Caco-2 (cell line): ENCODE measurements at regions not wholly inside any gene's neighbourhood (a gene's known extent, or its start where the extent isn't known, plus 50 kb on each side); places are given as distances from the start of the nearest gene placed in this dataset.

Experiments
- BruUV-seq: library from RNA; stranded (reverse); fragments of 400-500 nt; replicated peaks from 2 replicates; lab custom pipeline; 2021; lab: Mats Ljungman, UMichigan
- CTCF ChIA-PET: fragments of 300-600 bp; sonication (Branson Sonifier 250); formaldehyde crosslinking; loops from one replicate; lab custom pipeline; 2022; ENCODE audit warnings: antibody characterized with exemption; lab: Charles Lee
- POLR2A ChIA-PET: fragments of 300-600 bp; sonication (Branson Sonifier 250); formaldehyde crosslinking; loops from one replicate; lab custom pipeline; 2022; ENCODE audit warnings: antibody characterized with exemption; lab: Charles Lee
- DNase-seq, 2 experiments: peaks; one replicate each; pipeline versions ENCODE4 v3.0.0 to v3.0.0-alpha.2; 2020 to 2022
- H3K27me3 ChIP-seq: replicated peaks from 2 replicates; pipeline ENCODE4 v1.6.0; 2011; ENCODE audit warnings: low read length; ENCODE audit not compliant: control insufficient read depth, insufficient read depth
- H3K36me3 ChIP-seq: 2 replicates; pipeline ENCODE4 v1.5.1; 2011; ENCODE audit warnings: low read length; ENCODE audit not compliant: control insufficient read depth, insufficient read depth
- H3K4me1 ChIP-seq: fragments of 250-450 bp; sonication (Bioruptor Pico); 2 replicates; pipeline ENCODE4 v1.5.1; 2020; ENCODE audit warnings: mild to moderate bottlenecking
- H3K4me3 ChIP-seq: 2 replicates; pipeline ENCODE4 v1.5.1; 2011; ENCODE audit warnings: low read depth, mild to moderate bottlenecking, control low read depth, low read length
- H3K9me3 ChIP-seq: fragments of 250-450 bp; sonication (Bioruptor Pico); 2 replicates; pipeline ENCODE4 v1.5.1; 2020; ENCODE audit warnings: mild to moderate bottlenecking, moderate library complexity
- H3K27ac Mint-ChIP-seq: one replicate; pipeline ENCODE4 v1.8.0; 2022; ENCODE audit warnings: mixed read lengths; ENCODE audit not compliant: unreplicated experiment
- H3K27me3 Mint-ChIP-seq: one replicate; pipeline ENCODE4 v1.8.0; 2022; ENCODE audit warnings: mixed read lengths; ENCODE audit not compliant: insufficient read depth, unreplicated experiment
- H3K36me3 Mint-ChIP-seq: one replicate; pipeline ENCODE4 v1.8.0; 2022; ENCODE audit warnings: mild to moderate bottlenecking, mixed read lengths; ENCODE audit not compliant: insufficient read depth, unreplicated experiment
- H3K4me1 Mint-ChIP-seq: one replicate; pipeline ENCODE4 v1.8.0; 2022; ENCODE audit warnings: low read depth, mixed read lengths; ENCODE audit not compliant: unreplicated experiment
- H3K4me3 Mint-ChIP-seq: one replicate; pipeline ENCODE4 v1.8.0; 2022; ENCODE audit warnings: mild to moderate bottlenecking, moderate library complexity, mixed read lengths; ENCODE audit not compliant: unreplicated experiment
- H3K9me3 Mint-ChIP-seq: one replicate; pipeline ENCODE4 v1.8.0; 2022; ENCODE audit warnings: mixed read lengths; ENCODE audit not compliant: unreplicated experiment
- intact Hi-C: fragments of 100-400 bp; cut with micrococcal nuclease; formaldehyde crosslinking; loops from one replicate; pipeline ENCODE4 v1.10.0; 2022; ENCODE audit not compliant: unreplicated experiment
- TF ChIP-seq, protein P1 (sequence below), 2 experiments: fragments of 200-600 bp in 1 of 2; IDR thresholded peaks; 1 replicate in 1 of 2; 2 replicates in 1 of 2; pipeline versions ENCODE4 v1.5.1 to v1.8.0; 2011 to 2022; ENCODE audit warnings: antibody characterized with exemption in 1 of 2, control low read depth in 1 of 2, inconsistent platforms in 1 of 2, low read depth in 1 of 2, low read length in 1 of 2, mild to moderate bottlenecking in 1 of 2, moderate library complexity in 1 of 2; ENCODE audit not compliant: insufficient read depth in 1 of 2, severe bottlenecking in 1 of 2, unreplicated experiment in 1 of 2

DNA sequence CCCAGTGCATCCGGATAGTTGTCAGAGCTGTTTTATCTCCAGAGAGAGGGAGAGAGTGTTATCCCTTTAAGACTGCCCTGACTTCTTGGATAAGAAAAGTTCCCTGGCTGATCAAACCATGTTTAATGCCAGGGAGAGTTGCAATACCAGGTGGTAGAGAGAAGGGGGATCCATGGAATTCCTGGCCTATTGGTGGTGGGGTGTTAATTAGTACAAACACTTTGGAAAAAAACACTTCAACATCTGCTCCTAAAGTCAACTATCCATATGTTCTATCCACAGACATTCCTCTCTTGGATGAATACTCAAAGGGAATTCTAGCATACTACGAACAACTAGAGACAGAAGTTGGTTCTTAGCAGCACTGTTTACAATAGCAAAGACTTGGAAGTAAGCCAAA lies 307.2 kb downstream of the TCERG1L start:
- H3K4me3 ChIP-seq = no peak overlapping the region
- intact Hi-C loops = no loop called here
- no TSS peak for BruUV-seq
- ChIA-PET CTCF (no interaction called here), POLR2A (no interaction called here)
- Mint-ChIP-seq H3K27ac (no peak overlapping the region), H3K4me1 (no peaks in the 10 kb centered on the region), H3K27me3 (peaks cover 3% of the 10 kb centered on the region), H3K9me3 (no peaks in the 10 kb centered on the region), H3K36me3 (no peaks in the 10 kb centered on the region), H3K4me3 (no peak overlapping the region)
- no peaks in the 10 kb centered on the region for H3K4me1 ChIP-seq
- no peaks in the 10 kb centered on the region for H3K36me3 ChIP-seq
- H3K9me3 ChIP-seq = no peaks in the 10 kb centered on the region
- DNase-seq = no peak
- TF ChIP-seq, protein P1, sequence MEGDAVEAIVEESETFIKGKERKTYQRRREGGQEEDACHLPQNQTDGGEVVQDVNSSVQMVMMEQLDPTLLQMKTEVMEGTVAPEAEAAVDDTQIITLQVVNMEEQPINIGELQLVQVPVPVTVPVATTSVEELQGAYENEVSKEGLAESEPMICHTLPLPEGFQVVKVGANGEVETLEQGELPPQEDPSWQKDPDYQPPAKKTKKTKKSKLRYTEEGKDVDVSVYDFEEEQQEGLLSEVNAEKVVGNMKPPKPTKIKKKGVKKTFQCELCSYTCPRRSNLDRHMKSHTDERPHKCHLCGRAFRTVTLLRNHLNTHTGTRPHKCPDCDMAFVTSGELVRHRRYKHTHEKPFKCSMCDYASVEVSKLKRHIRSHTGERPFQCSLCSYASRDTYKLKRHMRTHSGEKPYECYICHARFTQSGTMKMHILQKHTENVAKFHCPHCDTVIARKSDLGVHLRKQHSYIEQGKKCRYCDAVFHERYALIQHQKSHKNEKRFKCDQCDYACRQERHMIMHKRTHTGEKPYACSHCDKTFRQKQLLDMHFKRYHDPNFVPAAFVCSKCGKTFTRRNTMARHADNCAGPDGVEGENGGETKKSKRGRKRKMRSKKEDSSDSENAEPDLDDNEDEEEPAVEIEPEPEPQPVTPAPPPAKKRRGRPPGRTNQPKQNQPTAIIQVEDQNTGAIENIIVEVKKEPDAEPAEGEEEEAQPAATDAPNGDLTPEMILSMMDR (IDR thresholded peaks at IDR 0.05; ENCODE audit: insufficient read depth in 1 of 2, low read depth in 1 of 2, low read length in 1 of 2, severe bottlenecking in 1 of 2, unreplicated experiment in 1 of 2) = no peak
- no peaks in the 10 kb centered on the region for H3K27me3 ChIP-seq

GRCh38 chr10:131006458-131007256 lies 304.9 kb downstream of the TCERG1L start:
- no peaks in the 10 kb centered on the region for H3K36me3 ChIP-seq
- ChIA-PET POLR2A (no interaction called here), CTCF (no interaction called here)
- H3K4me1 ChIP-seq = no peaks in the 10 kb centered on the region
- intact Hi-C loops = no loop called here
- DNase-seq = no peak
- Mint-ChIP-seq H3K27ac (no peak overlapping the region), H3K27me3 (no peaks in the 10 kb centered on the region), H3K9me3 (no peaks in the 10 kb centered on the region), H3K36me3 (no peaks in the 10 kb centered on the region), H3K4me3 (no peak overlapping the region), H3K4me1 (no peaks in the 10 kb centered on the region)
- H3K27me3 ChIP-seq = no peaks in the 10 kb centered on the region
- no peaks in the 10 kb centered on the region for H3K9me3 ChIP-seq
- no TSS peak for BruUV-seq
- H3K4me3 ChIP-seq = no peak overlapping the region
- TF ChIP-seq, protein P1 (IDR thresholded peaks at IDR 0.05; ENCODE audit: insufficient read depth in 1 of 2, low read depth in 1 of 2, low read length in 1 of 2, severe bottlenecking in 1 of 2, unreplicated experiment in 1 of 2) = no peak

GRCh38 chr10:131009791-131010190 lies 301.7 kb downstream of the TCERG1L start:
- Mint-ChIP-seq H3K36me3 (no peaks in the 10 kb centered on the region), H3K27me3 (no peaks in the 10 kb centered on the region), H3K4me1 (no peaks in the 10 kb centered on the region), H3K4me3 (no peak overlapping the region), H3K9me3 (no peaks in the 10 kb centered on the region), H3K27ac (no peak overlapping the region)
- intact Hi-C loops = no loop called here
- Histone ChIP-seq H3K9me3 (no peaks in the 10 kb centered on the region), H3K36me3 (no peaks in the 10 kb centered on the region), H3K4me1 (no peaks in the 10 kb centered on the region), H3K4me3 (no peak overlapping the region), H3K27me3 (no peaks in the 10 kb centered on the region)
- POLR2A ChIA-PET = no interaction called here
- DNase-seq = no peak
- no TSS peak for BruUV-seq
- CTCF ChIA-PET = no interaction called here
- TF ChIP-seq, protein P1 (IDR thresholded peaks at IDR 0.05; ENCODE audit: insufficient read depth in 1 of 2, low read depth in 1 of 2, low read length in 1 of 2, severe bottlenecking in 1 of 2, unreplicated experiment in 1 of 2) = no peak
